Esophagus muscularis mucosa (tissue), 3 donors: ENCODE measurements at regions not wholly inside any gene's neighbourhood (a gene's known extent, or its start where the extent isn't known, plus 50 kb on each side); places are given as distances from the start of the nearest gene placed in this dataset.

ENCODE experiments used
- CTCF ChIP-seq, 3 experiments: fragments of 200-600 bp in 2 of 3; fragments of 450-650 bp in 1 of 3; sonication (generic) in 2 of 3; IDR thresholded peaks; one replicate each; pipeline ENCODE4 v1.5.1; 2017 to 2019; ENCODE audit warnings: antibody characterized with exemption in 3 of 3, mild to moderate bottlenecking in 2 of 3, moderate library complexity in 1 of 3
- POLR2A ChIP-seq: fragments of 450-650 bp; IDR thresholded peaks from one replicate; pipeline ENCODE4 v1.6.1; 2017; ENCODE audit warnings: antibody characterized with exemption, moderate library complexity, mild to moderate bottlenecking, low read depth

DNA sequence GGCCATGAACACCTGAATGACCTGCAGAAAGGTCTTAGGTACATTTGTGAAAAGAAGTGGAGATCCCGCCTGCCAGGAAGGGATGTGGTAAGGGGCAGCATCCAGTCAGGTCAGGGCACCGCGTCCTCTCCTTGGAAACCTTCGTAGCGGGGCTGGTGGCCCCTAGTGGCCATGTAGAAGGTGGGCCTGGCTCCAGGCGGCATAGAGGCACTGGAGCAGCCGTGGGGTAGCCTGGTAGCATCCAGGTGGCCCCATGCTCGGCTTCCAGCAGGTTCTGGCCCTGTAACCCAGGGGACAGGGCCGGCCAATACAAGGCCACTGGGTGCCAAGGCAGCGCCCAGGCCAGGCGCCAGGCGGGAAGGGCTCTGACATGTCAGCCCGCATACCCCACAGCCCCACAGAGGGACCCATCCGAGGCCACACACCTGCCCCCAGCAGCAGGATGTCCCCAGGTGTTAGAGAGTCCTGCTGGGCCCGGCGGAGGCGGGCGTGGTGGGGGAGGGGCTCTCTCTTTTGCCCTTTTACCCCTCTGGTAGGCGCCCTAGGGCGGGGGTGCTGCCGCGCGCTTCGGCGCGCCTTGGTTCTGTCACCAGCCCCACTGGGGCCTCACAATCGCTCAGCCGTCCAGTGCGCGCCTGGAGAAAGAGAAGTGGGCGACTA lies 58.3 kb upstream of the SPATA31E1 start:
- TF ChIP-seq CTCF (IDR thresholded peaks at IDR 0.05) = no peak
- no peak for TF ChIP-seq POLR2A
